CD4-positive, CD25-positive, alpha-beta regulatory T cell (primary cell): ENCODE measurements at regions not wholly inside any gene's neighbourhood (a gene's known extent, or its start where the extent isn't known, plus 50 kb on each side); places are given as distances from the start of the nearest gene placed in this dataset.

ENCODE experiments used
- ATAC-seq, 2 donors: fragments of 150-1000 bp; cut with Tn5 transposase; one replicate each; pipeline ENCODE4 v1.10.0; 2021; ENCODE audit warnings: low read depth in 2 of 2, moderate number of reproducible peaks in 2 of 2, moderate library complexity in 1 of 2
- DNase-seq, 3 donors: peaks; one replicate each; pipeline versions ENCODE4 v3.0.0 to v3.0.0-alpha.2; 2012 to 2022; ENCODE audit warnings: mixed read lengths in 1 of 3
- H3K27ac ChIP-seq: one replicate; pipeline ENCODE4 v1.7.0; 2013; ENCODE audit warnings: mild to moderate bottlenecking, low read length; ENCODE audit not compliant: insufficient read depth, poor library complexity, severe bottlenecking
- H3K27me3 ChIP-seq: one replicate; pipeline ENCODE4 v1.7.0; 2013; ENCODE audit warnings: low read length; ENCODE audit not compliant: control insufficient read depth, insufficient read depth
- H3K36me3 ChIP-seq: one replicate; pipeline ENCODE4 v1.7.0; 2013; ENCODE audit warnings: mild to moderate bottlenecking, low read length, moderate library complexity; ENCODE audit not compliant: control insufficient read depth, insufficient read depth
- H3K4me1 ChIP-seq: 2 replicates; pipeline ENCODE4 v1.7.0; 2013; ENCODE audit warnings: mild to moderate bottlenecking, low read length; ENCODE audit not compliant: insufficient read depth, control insufficient read depth, poor library complexity, severe bottlenecking
- H3K4me3 ChIP-seq: one replicate; pipeline ENCODE4 v1.7.0; 2013; ENCODE audit warnings: low read depth, mild to moderate bottlenecking, low read length, moderate library complexity
- H3K9me3 ChIP-seq, 2 experiments: 1 replicate in 1 of 2; 2 replicates in 1 of 2; pipeline ENCODE4 v1.7.0; 2013; ENCODE audit warnings: low read length in 2 of 2, mild to moderate bottlenecking in 1 of 2, moderate library complexity in 1 of 2; ENCODE audit not compliant: control insufficient read depth in 2 of 2
- H3K27ac Mint-ChIP-seq, 3 donors: one replicate each; pipeline ENCODE4 v1.8.0; 2020 to 2022; ENCODE audit warnings: mild to moderate bottlenecking in 3 of 3, mixed read lengths in 3 of 3, moderate library complexity in 2 of 3
- H3K27me3 Mint-ChIP-seq: one replicate; pipeline ENCODE4 v1.8.0; 2022; ENCODE audit warnings: mild to moderate bottlenecking, mixed read lengths
- H3K36me3 Mint-ChIP-seq: one replicate; pipeline ENCODE4 v1.8.0; 2020; ENCODE audit warnings: mixed read lengths
- H3K4me1 Mint-ChIP-seq, 4 donors: one replicate each; pipeline ENCODE4 v1.8.0; 2020 to 2022; ENCODE audit warnings: mixed read lengths in 4 of 4, mild to moderate bottlenecking in 1 of 4
- H3K4me3 Mint-ChIP-seq, 4 donors: one replicate each; pipeline ENCODE4 v1.8.0; 2020 to 2022; ENCODE audit warnings: mild to moderate bottlenecking in 4 of 4, mixed read lengths in 4 of 4, moderate library complexity in 3 of 4
- H3K9me3 Mint-ChIP-seq, 7 donors: one replicate each; pipeline ENCODE4 v1.8.0; 2020 to 2022; ENCODE audit warnings: mixed read lengths in 7 of 7, mild to moderate bottlenecking in 3 of 7, moderate library complexity in 2 of 7

- peaks cover 0 to 5% (median 2%) of the 10 kb centered on the region in 7 donors for H3K9me3 Mint-ChIP-seq
- H3K36me3 Mint-ChIP-seq: no peaks in the 10 kb centered on the region
These were observed 91.9 kb upstream of the NTM start for GRCh38 chr11:131278472-131278871.

GRCh38 chr11:131279654-131280384 lies 90.6 kb upstream of the NTM start:
- Histone ChIP-seq H3K4me3 (no peak overlapping the region), H3K4me1 (no peaks in the 10 kb centered on the region), H3K9me3 (no peaks in the 10 kb centered on the region), H3K36me3 (no peaks in the 10 kb centered on the region), H3K27ac (no peak overlapping the region), H3K27me3 (no peaks in the 10 kb centered on the region)
- Mint-ChIP-seq H3K27me3 (no peaks in the 10 kb centered on the region), H3K27ac (no peak overlapping the region), H3K36me3 (no peaks in the 10 kb centered on the region), H3K4me3 (no peak overlapping the region), H3K4me1 (no peaks in the 10 kb centered on the region), H3K9me3 (peaks cover 0 to 5% (median 0%) of the 10 kb centered on the region in 7 donors)
- DNase-seq (no peak), ATAC-seq (no peak)

More at GRCh38 chr11:131278472-131278871, 91.9 kb upstream of the NTM start:
- no peaks in the 10 kb centered on the region for H3K9me3 ChIP-seq
- H3K4me1 ChIP-seq: no peaks in the 10 kb centered on the region
- no peak overlapping the region for H3K27ac ChIP-seq
- no peaks in the 10 kb centered on the region for H3K27me3 ChIP-seq
- no peak overlapping the region for H3K27ac Mint-ChIP-seq
- no peak overlapping the region for H3K4me3 ChIP-seq
- no peaks in the 10 kb centered on the region for H3K27me3 Mint-ChIP-seq
- H3K4me3 Mint-ChIP-seq: no peak overlapping the region
- H3K36me3 ChIP-seq: no peaks in the 10 kb centered on the region
- no peaks in the 10 kb centered on the region for H3K4me1 Mint-ChIP-seq
- ATAC-seq (no peak), DNase-seq (no peak)

GRCh38 chr11:131281316-131281715 lies 89.1 kb upstream of the NTM start:
- Histone ChIP-seq H3K36me3 (no peaks in the 10 kb centered on the region), H3K4me3 (no peak overlapping the region), H3K27ac (no peak overlapping the region), H3K9me3 (no peaks in the 10 kb centered on the region), H3K4me1 (no peaks in the 10 kb centered on the region), H3K27me3 (no peaks in the 10 kb centered on the region)
- H3K36me3 Mint-ChIP-seq: no peaks in the 10 kb centered on the region
- peaks cover 0 to 5% (median 0%) of the 10 kb centered on the region in 7 donors for H3K9me3 Mint-ChIP-seq
- H3K4me1 Mint-ChIP-seq: no peaks in the 10 kb centered on the region
- H3K27me3 Mint-ChIP-seq: no peaks in the 10 kb centered on the region
- ATAC-seq: no peak
- no peak overlapping the region for H3K4me3 Mint-ChIP-seq
- no peak overlapping the region for H3K27ac Mint-ChIP-seq
- DNase-seq: no peak

- no peak overlapping the region for H3K27ac Mint-ChIP-seq
- H3K9me3 Mint-ChIP-seq: peaks cover 0 to 5% (median 0%) of the 10 kb centered on the region in 7 donors
- no peaks in the 10 kb centered on the region for H3K27me3 ChIP-seq
- H3K9me3 ChIP-seq: no peaks in the 10 kb centered on the region
- H3K4me1 ChIP-seq: no peaks in the 10 kb centered on the region
- H3K4me1 Mint-ChIP-seq: no peaks in the 10 kb centered on the region
- no peak for ATAC-seq
- no peaks in the 10 kb centered on the region for H3K36me3 ChIP-seq
- no peak overlapping the region for H3K4me3 ChIP-seq
- no peaks in the 10 kb centered on the region for H3K27me3 Mint-ChIP-seq
- DNase-seq: no peak
- no peak overlapping the region for H3K27ac ChIP-seq
- no peaks in the 10 kb centered on the region for H3K36me3 Mint-ChIP-seq
- no peak overlapping the region for H3K4me3 Mint-ChIP-seq
These were observed 86.4 kb upstream of the NTM start for GRCh38 chr11:131284041-131284440.

DNA sequence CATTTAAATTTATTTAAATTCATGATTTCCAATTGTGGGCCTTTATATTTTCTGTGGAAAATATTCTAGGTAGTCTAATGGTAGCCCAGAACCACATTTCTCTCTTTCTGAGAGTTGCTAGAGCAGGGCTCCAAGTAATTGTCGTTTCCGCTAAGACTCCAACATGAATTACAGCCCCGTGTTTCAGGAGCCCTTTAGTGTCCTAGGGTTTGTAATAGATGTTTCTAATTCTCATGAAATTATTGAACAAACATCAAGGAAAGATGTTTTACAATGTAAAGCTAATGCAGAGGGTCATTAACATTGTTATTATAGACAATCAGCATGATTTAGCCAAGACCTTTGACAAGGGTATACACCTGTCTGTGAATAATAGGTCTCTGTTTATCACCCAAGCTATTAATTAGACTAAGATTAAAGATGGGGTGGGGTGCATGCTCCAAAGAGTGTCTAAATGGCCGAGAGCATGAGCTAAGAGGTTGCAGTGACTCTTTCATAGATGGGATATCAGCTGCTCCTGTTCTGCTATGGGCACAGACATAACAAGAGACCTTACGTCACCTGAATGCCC lies 81.8 kb upstream of the NTM start:
- H3K4me1 Mint-ChIP-seq: no peaks in the 10 kb centered on the region

DNA sequence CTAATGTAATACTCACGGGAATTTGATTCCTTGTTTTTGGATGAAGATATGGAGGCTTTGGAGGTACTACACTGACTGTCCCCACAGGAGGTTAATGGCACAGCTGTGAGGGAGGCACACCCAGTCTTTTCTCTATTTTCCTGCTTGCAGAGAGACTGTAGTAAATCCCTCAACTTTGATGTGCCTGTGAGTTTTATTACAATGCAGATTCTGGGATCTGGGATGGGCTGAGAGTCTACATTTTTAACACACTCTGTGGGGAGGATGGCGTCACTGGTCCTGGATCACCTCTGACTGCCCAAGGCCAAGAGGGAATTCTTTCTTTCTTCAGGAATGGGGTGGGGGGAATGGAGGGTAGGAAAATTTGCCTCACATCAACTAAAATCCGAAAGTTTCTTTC lies 80.2 kb upstream of the NTM start:
- Histone ChIP-seq H3K4me3 (no peak overlapping the region), H3K27ac (no peak overlapping the region), H3K9me3 (no peaks in the 10 kb centered on the region), H3K36me3 (no peaks in the 10 kb centered on the region), H3K4me1 (no peaks in the 10 kb centered on the region), H3K27me3 (no peaks in the 10 kb centered on the region)
- Mint-ChIP-seq H3K9me3 (no peaks in the 10 kb centered on the region), H3K27ac (no peak overlapping the region), H3K36me3 (no peaks in the 10 kb centered on the region), H3K27me3 (no peaks in the 10 kb centered on the region), H3K4me1 (no peaks in the 10 kb centered on the region), H3K4me3 (no peak overlapping the region)
- no peak for DNase-seq
- ATAC-seq: no peak

More for the DNA sequence above, 81.8 kb upstream of the NTM start:
- DNase-seq (no peak), ATAC-seq (no peak)
- no peaks in the 10 kb centered on the region for H3K36me3 Mint-ChIP-seq
- H3K4me3 Mint-ChIP-seq: no peak overlapping the region
- H3K27me3 Mint-ChIP-seq: no peaks in the 10 kb centered on the region
- no peaks in the 10 kb centered on the region for H3K9me3 Mint-ChIP-seq
- no peaks in the 10 kb centered on the region for H3K36me3 ChIP-seq
- no peak overlapping the region for H3K27ac ChIP-seq
- H3K4me1 ChIP-seq: no peaks in the 10 kb centered on the region
- no peak overlapping the region for H3K4me3 ChIP-seq
- H3K27me3 ChIP-seq: no peaks in the 10 kb centered on the region
- H3K27ac Mint-ChIP-seq: no peak overlapping the region
- no peaks in the 10 kb centered on the region for H3K9me3 ChIP-seq

DNA sequence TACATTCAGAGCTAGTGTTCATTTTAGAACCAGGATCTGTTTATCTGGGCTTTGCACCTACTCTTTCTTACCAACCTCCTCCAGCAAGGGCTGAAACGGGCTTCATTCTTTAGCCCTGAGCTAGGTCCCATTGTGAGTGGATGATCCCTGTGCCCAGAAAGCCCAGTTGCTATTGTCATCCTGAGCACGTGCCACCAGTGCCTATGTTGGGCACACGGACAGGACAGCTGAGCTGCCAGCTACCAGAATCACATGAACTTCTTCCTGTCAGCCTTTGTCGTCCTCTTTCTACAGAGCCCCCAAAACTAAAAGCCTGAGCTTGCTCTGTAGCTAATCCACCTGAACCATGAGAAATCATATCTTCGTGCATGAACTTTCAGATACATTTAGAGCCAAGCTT lies 74.4 kb upstream of the NTM start:
- Histone ChIP-seq H3K4me3 (no peak overlapping the region), H3K27me3 (no peaks in the 10 kb centered on the region), H3K9me3 (no peaks in the 10 kb centered on the region), H3K4me1 (no peaks in the 10 kb centered on the region), H3K36me3 (no peaks in the 10 kb centered on the region), H3K27ac (no peak overlapping the region)
- Mint-ChIP-seq H3K36me3 (no peaks in the 10 kb centered on the region), H3K4me3 (no peak overlapping the region), H3K27me3 (no peaks in the 10 kb centered on the region), H3K27ac (no peak overlapping the region), H3K4me1 (no peaks in the 10 kb centered on the region), H3K9me3 (peaks cover 0 to 9% (median 0%) of the 10 kb centered on the region in 7 donors)
- ATAC-seq: no peak
- no peak for DNase-seq

DNA sequence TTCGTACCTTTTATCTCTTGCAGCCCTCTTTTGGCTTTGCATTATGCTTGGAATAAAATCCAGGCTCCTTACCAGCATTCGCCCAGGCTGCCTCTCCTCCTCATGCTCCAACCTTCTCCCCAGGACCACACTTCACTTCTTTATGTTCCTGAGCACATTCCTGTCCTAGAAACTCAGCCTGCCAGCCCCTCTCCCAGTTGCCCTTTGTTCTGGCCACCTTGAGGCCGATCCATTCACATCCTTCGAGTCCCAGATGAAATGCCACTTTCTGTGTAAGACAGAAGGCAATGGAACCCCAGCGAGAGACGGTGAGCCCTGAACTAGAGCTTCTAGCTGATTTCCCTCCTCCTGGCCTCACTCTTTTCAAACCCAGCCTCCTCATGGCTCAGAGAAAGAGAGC lies 73.0 kb upstream of the NTM start:
- Mint-ChIP-seq H3K27ac (no peak overlapping the region), H3K4me1 (no peaks in the 10 kb centered on the region), H3K9me3 (peaks cover 0 to 11% (median 0%) of the 10 kb centered on the region in 7 donors), H3K36me3 (no peaks in the 10 kb centered on the region), H3K27me3 (no peaks in the 10 kb centered on the region), H3K4me3 (no peak overlapping the region)
- H3K4me3 ChIP-seq: no peak overlapping the region
- DNase-seq (no peak), ATAC-seq (no peak)
- H3K27ac ChIP-seq: no peak overlapping the region
- H3K4me1 ChIP-seq: no peaks in the 10 kb centered on the region
- no peaks in the 10 kb centered on the region for H3K27me3 ChIP-seq
- no peaks in the 10 kb centered on the region for H3K36me3 ChIP-seq
- H3K9me3 ChIP-seq: no peaks in the 10 kb centered on the region
